ENCODE measurements at regions not wholly inside any gene's neighbourhood (a gene's known extent, or its start where the extent isn't known, plus 50 kb on each side); places are given as distances from the start of the nearest gene placed in this dataset.

DNA sequence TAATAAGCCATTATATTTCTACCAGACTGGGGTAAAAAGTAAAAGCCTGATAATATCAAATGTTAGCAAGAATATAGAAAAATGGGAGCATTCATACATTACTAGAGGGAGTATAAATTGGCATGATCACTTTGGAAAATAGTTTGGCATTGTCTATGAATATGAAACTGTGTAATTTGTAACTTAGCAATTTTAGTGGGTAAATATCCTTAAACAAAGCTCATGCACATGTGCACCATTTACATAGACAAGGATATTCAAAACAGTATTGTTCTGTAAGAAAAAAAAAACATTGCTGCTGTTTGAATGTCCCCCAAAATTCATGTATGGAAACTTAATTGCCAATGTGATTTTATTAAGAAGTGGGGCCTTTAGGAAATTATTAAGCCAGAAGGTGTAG lies 166.4 kb upstream of the SLC27A6 start:
- TF ChIP-seq, protein P1, sequence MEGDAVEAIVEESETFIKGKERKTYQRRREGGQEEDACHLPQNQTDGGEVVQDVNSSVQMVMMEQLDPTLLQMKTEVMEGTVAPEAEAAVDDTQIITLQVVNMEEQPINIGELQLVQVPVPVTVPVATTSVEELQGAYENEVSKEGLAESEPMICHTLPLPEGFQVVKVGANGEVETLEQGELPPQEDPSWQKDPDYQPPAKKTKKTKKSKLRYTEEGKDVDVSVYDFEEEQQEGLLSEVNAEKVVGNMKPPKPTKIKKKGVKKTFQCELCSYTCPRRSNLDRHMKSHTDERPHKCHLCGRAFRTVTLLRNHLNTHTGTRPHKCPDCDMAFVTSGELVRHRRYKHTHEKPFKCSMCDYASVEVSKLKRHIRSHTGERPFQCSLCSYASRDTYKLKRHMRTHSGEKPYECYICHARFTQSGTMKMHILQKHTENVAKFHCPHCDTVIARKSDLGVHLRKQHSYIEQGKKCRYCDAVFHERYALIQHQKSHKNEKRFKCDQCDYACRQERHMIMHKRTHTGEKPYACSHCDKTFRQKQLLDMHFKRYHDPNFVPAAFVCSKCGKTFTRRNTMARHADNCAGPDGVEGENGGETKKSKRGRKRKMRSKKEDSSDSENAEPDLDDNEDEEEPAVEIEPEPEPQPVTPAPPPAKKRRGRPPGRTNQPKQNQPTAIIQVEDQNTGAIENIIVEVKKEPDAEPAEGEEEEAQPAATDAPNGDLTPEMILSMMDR (IDR thresholded peaks at IDR 0.05) = no peak
- TF ChIP-seq POLR2A (IDR thresholded peaks at IDR 0.05) = no peak

Measured in testis (tissue), 2 donors.